ENCODE measurements at regions not wholly inside any gene's neighbourhood (a gene's known extent, or its start where the extent isn't known, plus 50 kb on each side); places are given as distances from the start of the nearest gene placed in this dataset.

DNA sequence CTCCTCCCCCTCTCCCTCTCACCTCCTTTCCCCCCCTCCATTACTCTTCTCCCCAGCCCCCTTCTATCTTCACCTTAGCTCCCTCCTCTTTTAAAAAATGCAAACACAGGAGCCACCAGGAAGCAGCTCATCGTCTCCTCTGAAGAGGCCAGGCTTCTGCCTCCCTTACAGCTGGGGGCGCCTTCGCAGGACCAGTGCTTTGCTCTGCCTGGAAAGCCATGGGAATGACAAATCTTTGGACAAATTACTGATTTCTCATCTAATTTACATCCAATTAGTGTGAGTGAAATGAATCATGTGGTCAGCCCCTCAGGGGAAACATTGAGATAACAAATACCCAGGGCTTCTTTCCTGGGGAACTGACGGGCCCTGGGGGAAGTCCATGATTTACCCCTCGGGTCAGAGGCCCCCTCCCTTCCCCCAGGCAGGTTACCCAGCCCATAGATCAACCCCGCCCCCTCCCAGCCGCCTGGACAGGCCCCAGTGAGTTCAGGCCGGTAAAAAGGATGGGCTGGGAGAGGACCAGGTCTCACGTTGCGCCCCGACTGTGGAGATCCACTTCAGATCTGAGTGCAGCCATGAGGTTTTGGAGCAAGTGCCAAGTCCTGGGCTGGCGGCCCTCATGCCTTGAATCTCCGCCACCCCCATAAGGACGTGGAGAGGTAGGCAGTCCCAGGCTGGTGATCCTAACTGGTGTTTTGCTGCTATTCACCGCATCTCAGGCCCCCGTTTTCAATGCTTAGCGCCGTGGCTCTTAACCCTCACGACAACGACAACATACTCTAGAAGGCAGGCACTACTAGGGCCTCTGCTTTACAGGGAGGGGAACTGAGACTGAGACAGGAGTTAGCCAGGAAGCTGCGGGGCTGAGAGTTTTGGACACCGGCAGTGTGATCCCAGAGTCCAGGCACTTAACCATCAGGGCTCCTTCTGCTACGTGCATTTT is 300.8 kb downstream of the RRAGC start:
- TF ChIP-seq, protein P1, sequence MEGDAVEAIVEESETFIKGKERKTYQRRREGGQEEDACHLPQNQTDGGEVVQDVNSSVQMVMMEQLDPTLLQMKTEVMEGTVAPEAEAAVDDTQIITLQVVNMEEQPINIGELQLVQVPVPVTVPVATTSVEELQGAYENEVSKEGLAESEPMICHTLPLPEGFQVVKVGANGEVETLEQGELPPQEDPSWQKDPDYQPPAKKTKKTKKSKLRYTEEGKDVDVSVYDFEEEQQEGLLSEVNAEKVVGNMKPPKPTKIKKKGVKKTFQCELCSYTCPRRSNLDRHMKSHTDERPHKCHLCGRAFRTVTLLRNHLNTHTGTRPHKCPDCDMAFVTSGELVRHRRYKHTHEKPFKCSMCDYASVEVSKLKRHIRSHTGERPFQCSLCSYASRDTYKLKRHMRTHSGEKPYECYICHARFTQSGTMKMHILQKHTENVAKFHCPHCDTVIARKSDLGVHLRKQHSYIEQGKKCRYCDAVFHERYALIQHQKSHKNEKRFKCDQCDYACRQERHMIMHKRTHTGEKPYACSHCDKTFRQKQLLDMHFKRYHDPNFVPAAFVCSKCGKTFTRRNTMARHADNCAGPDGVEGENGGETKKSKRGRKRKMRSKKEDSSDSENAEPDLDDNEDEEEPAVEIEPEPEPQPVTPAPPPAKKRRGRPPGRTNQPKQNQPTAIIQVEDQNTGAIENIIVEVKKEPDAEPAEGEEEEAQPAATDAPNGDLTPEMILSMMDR (IDR thresholded peaks at IDR 0.05; ENCODE audit: insufficient read depth, low read length): no peak
- peak overlapping the region; percentile 49 for H3K27ac ChIP-seq (replicated peaks)
- no peaks in the 10 kb centered on the region for H3K27me3 ChIP-seq (ENCODE audit: insufficient read depth, poor library complexity, severe bottlenecking)
- no peak overlapping the region for H3K4me3 ChIP-seq (replicated peaks; ENCODE audit: insufficient read depth, low read length)
- DNase-seq (ENCODE audit: low read depth in 1 of 2, low spot score in 1 of 2): no peak

- H3K27ac ChIP-seq (replicated peaks): no peak overlapping the region
- no peak for DNase-seq (ENCODE audit: low read depth in 1 of 2, low spot score in 1 of 2)
- TF ChIP-seq REST (IDR thresholded peaks at IDR 0.05; ENCODE audit: insufficient replicate concordance, low read depth) (no peak), SPI1 (IDR thresholded peaks at IDR 0.05; ENCODE audit: borderline replicate concordance, low read depth) (no peak), POLR2AphosphoS5 (IDR thresholded peaks at IDR 0.05; ENCODE audit: low read depth) (no peak)
- TF ChIP-seq, protein P1 (IDR thresholded peaks at IDR 0.05; ENCODE audit: insufficient read depth, low read length): no peak
- no peak overlapping the region for H3K4me3 ChIP-seq (replicated peaks; ENCODE audit: insufficient read depth, low read length)
- no peaks in the 10 kb centered on the region for H3K27me3 ChIP-seq (ENCODE audit: insufficient read depth, poor library complexity, severe bottlenecking)
Observed at GRCh38 chr1:38558055-38558454, 301.5 kb downstream of the RRAGC start.

- H3K27ac ChIP-seq (replicated peaks): no peak overlapping the region
- TF ChIP-seq REST (IDR thresholded peaks at IDR 0.05; ENCODE audit: insufficient replicate concordance, low read depth): no peak
- TF ChIP-seq GABPA (IDR thresholded peaks at IDR 0.05; ENCODE audit: low read depth): no peak
- no peak for TF ChIP-seq SPI1 (IDR thresholded peaks at IDR 0.05; ENCODE audit: borderline replicate concordance, low read depth)
- no peak for DNase-seq (ENCODE audit: low read depth in 1 of 2, low spot score in 1 of 2)
- no peaks in the 10 kb centered on the region for H3K27me3 ChIP-seq (ENCODE audit: insufficient read depth, poor library complexity, severe bottlenecking)
- H3K4me3 ChIP-seq (replicated peaks; ENCODE audit: insufficient read depth, low read length): no peak overlapping the region
Observed at GRCh38 chr1:38555594-38555993, 304.0 kb downstream of the RRAGC start.

GRCh38 chr1:38555130-38555529 is 304.4 kb downstream of the RRAGC start:
- TF ChIP-seq POLR2AphosphoS5 (IDR thresholded peaks at IDR 0.05; ENCODE audit: low read depth) (no peak), GABPA (IDR thresholded peaks at IDR 0.05; ENCODE audit: low read depth) (no peak), SPI1 (IDR thresholded peaks at IDR 0.05; ENCODE audit: borderline replicate concordance, low read depth) (no peak), REST (IDR thresholded peaks at IDR 0.05; ENCODE audit: insufficient replicate concordance, low read depth) (no peak)
- TF ChIP-seq, protein P1 (IDR thresholded peaks at IDR 0.05; ENCODE audit: insufficient read depth, low read length): no peak
- H3K4me3 ChIP-seq (replicated peaks; ENCODE audit: insufficient read depth, low read length): no peak overlapping the region
- H3K27me3 ChIP-seq (ENCODE audit: insufficient read depth, poor library complexity, severe bottlenecking): no peaks in the 10 kb centered on the region
- no peak for DNase-seq (ENCODE audit: low read depth in 1 of 2, low spot score in 1 of 2)
- H3K27ac ChIP-seq (replicated peaks): no peak overlapping the region

Measured in HL-60 (cell line).